GM18867 (cell line): ENCODE measurements at regions not wholly inside any gene's neighbourhood (a gene's known extent, or its start where the extent isn't known, plus 50 kb on each side); places are given as distances from the start of the nearest gene placed in this dataset.
A peak's percentile ranks its signal among the peaks of the same experiment; 100 is the strongest.

Source experiments
- ATAC-seq: cut with Tn5 transposase; IDR thresholded peaks from one replicate; pipeline ENCODE4 v1.9.1; 2021; ENCODE audit warnings: mild to moderate bottlenecking, moderate library complexity; ENCODE audit not compliant: unreplicated experiment

DNA sequence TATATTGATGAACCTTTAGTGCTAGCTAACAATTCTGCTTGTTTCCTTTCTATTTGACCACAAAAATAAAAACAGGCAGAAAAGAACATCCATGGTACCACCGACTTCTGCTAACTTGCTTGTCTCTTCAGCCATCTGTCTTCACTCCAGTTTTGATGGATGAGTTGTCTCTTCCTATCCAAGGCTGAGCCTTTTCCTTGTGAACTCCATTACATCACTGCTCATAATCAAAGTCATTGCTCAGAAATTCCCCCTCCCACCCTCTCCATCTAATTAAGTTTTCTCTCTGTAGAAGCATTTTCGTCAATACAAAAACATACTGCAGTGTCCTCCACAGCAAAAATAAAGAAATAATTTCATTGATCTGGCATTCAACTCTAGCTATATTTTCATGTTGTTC, 184.4 kb downstream of the SPCS3 start:
- ATAC-seq, result no peak

DNA sequence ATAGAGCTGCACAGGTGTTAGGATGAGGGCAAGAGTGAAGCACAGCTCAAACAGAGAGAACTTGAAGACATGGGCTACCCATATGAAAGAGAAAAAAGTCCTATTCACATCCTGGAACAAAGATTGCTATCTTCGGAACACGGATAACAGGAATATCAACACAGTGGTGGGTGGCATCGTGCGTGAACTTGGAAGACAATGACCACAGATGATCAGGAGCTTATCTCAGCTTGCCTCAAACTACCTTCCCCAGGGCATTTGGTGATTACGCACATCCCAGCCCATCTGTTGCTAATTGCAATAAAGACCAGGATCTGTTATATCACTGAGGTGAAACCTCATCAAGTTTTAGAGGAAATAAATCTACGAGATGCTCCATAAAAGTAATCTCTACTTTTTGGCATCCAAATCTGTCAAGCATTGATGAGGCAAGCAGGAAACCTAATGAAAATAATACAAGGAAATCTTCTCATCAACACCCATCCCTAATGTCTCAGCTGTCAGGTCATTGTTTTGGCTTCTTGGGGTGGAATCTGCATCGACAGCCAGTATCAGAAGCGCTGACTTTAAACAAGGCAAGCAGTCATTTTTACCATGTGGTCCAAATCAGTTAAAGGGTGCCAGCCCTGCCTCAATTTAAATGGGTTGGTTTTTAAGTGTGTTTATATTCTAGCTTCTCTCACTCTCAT, 188.2 kb downstream of the SPCS3 start:
- no peak for ATAC-seq

- ATAC-seq, result no peak
Observed at GRCh38 chr4:176508780-176509331, 189.1 kb downstream of the SPCS3 start.

DNA sequence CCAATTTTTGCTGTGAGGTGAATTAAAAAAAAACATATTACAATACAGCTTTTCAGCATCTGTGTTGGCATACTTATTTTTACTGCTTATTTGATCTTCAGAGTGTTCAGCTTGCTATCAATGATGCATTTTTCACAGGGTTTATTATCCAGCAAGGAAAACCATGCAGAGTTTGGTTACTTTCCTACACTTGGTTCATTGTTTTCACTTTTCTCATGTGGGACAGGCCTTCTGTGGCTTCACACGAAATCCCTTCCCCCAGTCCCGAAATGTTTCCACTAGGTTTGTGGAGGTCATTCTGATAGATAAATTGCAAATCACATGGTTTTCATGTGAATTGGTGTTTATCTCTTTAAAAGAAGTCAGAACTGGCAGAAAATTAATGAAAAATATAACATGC, 205.8 kb downstream of the SPCS3 start:
- no peak for ATAC-seq

DNA sequence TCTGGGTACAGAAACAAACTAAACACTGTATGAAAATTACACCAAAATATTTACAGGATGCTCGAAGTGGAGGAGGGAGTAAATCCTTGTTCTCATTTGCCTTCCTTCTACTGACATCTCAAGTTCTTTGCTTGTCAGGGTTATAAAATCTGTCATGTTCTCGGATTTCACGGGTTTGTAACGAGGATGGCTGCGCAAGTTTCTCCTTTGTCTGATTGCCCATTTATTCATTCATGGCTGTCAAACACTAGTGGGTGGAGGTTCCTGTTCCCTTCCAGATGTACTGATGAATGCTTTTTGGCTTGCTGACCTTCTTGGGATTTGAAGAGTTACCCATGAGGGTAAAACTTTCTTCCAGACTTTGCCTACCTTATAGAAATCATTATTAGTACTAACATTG, 206.9 kb downstream of the SPCS3 start:
- ATAC-seq, result no peak

DNA sequence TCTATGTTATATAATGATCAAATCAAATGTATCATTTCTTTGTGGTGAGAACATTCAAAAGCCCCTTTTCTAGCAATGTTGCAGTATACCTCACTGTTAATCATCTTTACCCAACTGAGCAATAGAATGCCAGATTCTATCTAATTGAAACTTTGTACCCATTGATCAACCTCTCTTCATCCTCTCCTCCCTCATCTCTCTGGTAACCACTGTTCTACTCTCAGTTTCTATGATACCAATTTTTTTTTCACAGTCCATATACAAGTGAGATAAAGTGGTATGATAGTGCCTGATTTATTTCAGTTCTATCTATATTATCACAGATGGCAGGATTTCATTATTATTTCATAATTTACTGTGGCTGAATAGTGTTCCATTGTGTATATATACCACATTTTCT, 209.8 kb downstream of the SPCS3 start:
- ATAC-seq, result peak; percentile 65

DNA sequence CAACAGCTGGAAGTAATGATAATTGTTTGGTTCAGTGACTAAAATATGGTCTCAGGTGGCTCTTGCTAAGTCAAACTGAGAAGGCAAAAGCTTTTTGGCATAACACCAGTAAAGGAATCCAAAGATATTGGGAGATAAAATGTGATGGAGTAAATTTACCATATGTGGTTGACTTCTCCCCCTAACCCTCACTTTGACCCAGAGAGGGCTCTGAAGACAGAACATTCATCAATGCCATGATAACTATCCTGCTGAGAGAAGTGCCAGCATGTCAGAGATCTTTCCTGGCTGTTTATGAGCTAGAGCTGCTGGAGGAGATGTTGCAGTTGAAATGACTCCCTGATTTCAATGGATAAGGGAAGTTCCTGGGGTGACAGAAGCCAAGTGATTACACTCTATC, 213.4 kb downstream of the SPCS3 start:
- ATAC-seq, result no peak

- ATAC-seq, result no peak
Observed at GRCh38 chr4:176534566-176534965, 214.8 kb downstream of the SPCS3 start.

- ATAC-seq, result no peak
Observed at GRCh38 chr4:176538217-176538925, 218.6 kb downstream of the SPCS3 start.

DNA sequence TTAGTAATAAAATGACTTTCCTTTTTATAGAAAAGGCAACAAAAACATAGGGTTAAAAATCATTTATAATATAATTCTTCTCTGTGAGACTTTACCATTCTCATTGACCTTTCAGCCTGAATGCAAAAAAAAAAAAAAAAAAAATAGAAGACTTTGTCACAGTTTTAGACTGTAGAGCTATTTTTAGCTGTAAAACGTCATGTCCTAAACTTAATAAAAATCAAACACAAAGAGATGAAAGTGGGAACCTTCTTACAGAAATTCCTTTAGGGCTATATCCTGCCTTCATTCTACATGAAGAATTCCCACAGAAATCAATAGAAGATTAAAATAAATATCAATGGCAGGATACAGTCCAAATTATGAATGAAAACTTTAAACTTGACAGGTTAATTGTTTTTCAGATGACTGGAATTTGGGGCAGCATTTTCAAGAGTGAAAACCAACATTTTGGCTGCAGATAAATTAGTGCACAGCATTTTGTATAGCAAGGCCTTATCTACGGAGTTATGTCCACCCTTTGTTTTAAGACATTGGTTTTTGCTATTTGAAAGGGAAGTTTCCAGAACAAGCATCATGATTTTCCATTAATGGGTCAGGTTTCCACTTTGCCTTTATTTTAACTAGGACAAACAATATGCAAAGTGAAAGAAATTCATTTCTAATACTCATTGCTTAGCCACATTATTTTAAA, 219.5 kb downstream of the SPCS3 start:
- no peak for ATAC-seq

DNA sequence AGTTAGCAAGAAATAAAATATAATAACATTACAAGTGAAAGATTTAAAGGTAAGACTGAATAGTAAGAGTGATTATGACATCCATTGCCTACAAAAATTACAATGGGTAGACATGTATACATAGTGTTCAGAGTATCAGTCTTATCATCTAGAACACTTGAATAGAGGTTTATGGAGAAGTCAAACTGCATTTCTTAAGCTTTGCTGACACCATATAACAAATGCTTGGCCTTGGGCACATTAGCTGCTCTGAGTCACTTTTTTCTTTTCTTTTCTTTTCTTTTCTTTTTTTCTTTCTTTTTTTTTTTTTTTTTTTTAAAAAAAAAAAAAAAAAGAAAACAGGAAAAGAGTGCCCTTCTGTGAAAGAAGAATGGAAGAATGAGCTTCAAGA, 220.0 kb downstream of the SPCS3 start:
- ATAC-seq, result no peak

DNA sequence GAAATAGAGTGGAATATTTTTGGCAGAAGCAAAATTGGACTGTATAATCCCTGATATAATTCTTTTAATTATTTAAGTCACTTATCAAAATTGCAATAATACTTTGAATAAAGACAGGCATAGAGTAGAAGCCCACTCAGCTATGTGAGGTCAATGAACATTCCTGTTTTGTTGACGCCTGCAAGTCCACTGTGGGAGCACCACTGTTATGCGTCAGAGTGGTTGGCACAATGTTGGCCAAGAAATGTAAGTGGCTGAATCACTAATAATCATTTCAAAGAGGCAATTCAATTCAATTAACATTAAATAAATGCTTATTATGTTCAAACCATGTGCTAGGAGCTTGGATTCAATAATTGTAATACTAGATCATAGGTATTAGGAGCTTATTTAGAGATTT, 221.0 kb downstream of the SPCS3 start:
- ATAC-seq, result no peak

- ATAC-seq, result no peak
Observed at GRCh38 chr4:176545872-176546271, 226.1 kb downstream of the SPCS3 start.

GRCh38 chr4:176546975-176547374, 227.2 kb downstream of the SPCS3 start:
- ATAC-seq, result peak; percentile 56

- ATAC-seq, result no peak
Observed at GRCh38 chr4:176548571-176548970, 228.8 kb downstream of the SPCS3 start.

GRCh38 chr4:176549161-176549865, 229.5 kb downstream of the SPCS3 start:
- no peak for ATAC-seq

- ATAC-seq, result no peak
Observed at GRCh38 chr4:176558661-176559060, 234.1 kb downstream of the VEGFC start.

DNA sequence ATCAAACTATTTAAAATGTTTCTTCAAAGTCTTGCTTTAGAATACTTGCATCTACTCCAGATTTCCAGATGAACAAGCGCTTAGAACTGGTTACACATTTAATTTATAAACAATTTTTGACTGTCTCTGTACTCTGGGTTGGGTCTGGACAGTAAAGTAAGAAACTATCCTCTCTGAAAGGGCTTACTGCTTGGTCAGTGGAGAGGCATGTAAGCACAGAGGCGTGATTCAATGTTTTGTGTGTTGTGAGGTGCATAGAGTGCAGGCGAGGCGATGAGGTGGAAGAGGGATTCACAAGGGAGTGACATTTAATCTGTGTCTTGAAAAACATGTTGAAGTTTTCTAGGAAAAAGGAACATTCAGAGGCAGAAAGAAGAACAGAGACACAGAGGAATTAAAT, 231.4 kb downstream of the VEGFC start:
- no peak for ATAC-seq

DNA sequence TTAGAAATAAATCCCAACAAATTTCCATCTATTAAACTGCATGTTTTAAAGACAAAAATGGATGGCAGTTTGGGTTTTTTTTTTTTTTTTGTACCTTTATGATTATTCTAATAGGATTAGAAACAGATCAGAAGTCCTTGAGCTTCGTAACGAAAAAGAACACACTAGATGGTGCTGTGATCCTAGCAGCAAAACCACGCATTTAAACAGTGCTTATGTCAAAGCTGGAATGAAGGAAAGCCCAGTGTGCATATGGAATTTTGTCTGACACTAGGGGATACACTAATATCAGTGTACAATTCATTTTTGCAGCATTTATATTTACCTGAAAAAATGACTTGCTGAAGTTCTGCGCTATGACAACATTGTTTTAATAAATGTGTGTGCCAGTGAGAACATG, 229.1 kb downstream of the VEGFC start:
- no peak for ATAC-seq

DNA sequence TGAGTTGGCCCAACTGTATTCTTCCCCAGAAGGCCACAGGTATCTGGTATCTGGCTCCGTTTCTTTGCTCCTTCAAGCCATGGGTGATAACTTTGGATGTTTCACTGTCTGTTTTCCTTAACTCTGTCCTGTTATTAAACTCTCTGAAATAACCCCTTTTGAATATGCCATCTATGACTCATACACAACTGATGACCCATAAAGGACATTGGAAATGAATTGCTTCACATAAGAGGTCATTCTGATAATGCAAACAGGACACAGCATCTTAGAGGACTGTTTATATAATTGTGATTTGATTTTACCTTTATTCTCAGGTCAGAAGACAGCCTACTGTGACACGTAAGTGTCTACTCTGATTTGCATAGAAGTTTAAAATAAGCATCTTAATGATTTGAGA, 227.7 kb downstream of the VEGFC start:
- no peak for ATAC-seq

- no peak for ATAC-seq
Observed at GRCh38 chr4:176566769-176567168, 226.0 kb downstream of the VEGFC start.
